ENCODE measurements at regions not wholly inside any gene's neighbourhood (a gene's known extent, or its start where the extent isn't known, plus 50 kb on each side); places are given as distances from the start of the nearest gene placed in this dataset.

- Histone ChIP-seq H3K27ac (no peak overlapping the region), H3K36me3 (no peaks in the 10 kb centered on the region), H3K27me3 (no peaks in the 10 kb centered on the region), H3K4me1 (no peaks in the 10 kb centered on the region), H3K9me3 (no peaks in the 10 kb centered on the region), H3K4me3 (no peak overlapping the region), H3K9ac (ENCODE audit: low read depth in 2 of 2, low read length in 2 of 2) (no peak overlapping the region)
- no peak for TF ChIP-seq CTCF (IDR thresholded peaks at IDR 0.05)
- intact Hi-C loops (cut with DNase I): no loop called here
- no peak for DNase-seq
Observed at GRCh38 chr16:76824221-76824620, 366.8 kb upstream of the MON1B start.

- Histone ChIP-seq H3K27ac (no peak overlapping the region), H3K9me3 (no peaks in the 10 kb centered on the region), H3K9ac (ENCODE audit: low read depth in 2 of 2, low read length in 2 of 2) (no peak overlapping the region), H3K36me3 (no peaks in the 10 kb centered on the region), H3K27me3 (no peaks in the 10 kb centered on the region), H3K4me3 (no peak overlapping the region), H3K4me1 (no peaks in the 10 kb centered on the region)
- intact Hi-C loops (cut with DNase I): no loop called here
- no peak for DNase-seq
- no peak for TF ChIP-seq CTCF (IDR thresholded peaks at IDR 0.05)
Observed at GRCh38 chr16:76824791-76825190, 366.2 kb upstream of the MON1B start.

GRCh38 chr16:76835339-76835738, 355.7 kb upstream of the MON1B start:
- no peak for TF ChIP-seq CTCF (IDR thresholded peaks at IDR 0.05)
- Histone ChIP-seq H3K9me3 (no peaks in the 10 kb centered on the region), H3K27me3 (no peaks in the 10 kb centered on the region), H3K36me3 (no peaks in the 10 kb centered on the region), H3K27ac (no peak overlapping the region), H3K4me1 (no peaks in the 10 kb centered on the region), H3K4me3 (no peak overlapping the region), H3K9ac (ENCODE audit: low read depth in 2 of 2, low read length in 2 of 2) (no peak overlapping the region)
- no peak for DNase-seq
- intact Hi-C loops (cut with DNase I): no loop called here

DNA sequence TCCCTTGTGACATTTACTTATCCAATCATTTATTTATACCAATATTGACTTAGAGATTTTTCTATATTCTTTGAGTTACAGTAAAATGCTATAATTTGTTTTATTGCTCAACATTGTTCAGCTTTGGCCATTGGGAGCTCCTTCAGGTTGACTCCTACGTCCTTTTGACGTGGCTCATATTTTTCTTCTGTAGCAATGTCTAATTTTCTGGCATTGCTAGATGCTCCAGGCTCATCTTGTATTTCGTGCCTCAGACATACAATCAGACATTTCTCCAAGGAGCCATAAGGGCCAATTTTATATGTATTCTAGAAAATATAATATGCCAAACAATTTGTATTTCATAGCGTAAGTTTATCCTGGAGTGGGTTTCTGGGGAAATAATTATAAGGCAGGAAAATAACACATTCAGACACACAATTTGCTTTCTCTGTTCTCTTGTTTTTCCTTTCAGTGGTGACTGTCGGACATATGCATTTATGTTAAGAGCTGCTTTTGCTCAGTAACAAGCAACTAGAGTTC, 355.1 kb upstream of the MON1B start:
- H3K9ac ChIP-seq (ENCODE audit: low read depth in 2 of 2, low read length in 2 of 2): no peak overlapping the region
- TF ChIP-seq CTCF (IDR thresholded peaks at IDR 0.05): no peak
- H3K27ac ChIP-seq: no peak overlapping the region
- no peaks in the 10 kb centered on the region for H3K9me3 ChIP-seq
- H3K27me3 ChIP-seq: no peaks in the 10 kb centered on the region
- DNase-seq: no peak
- no peaks in the 10 kb centered on the region for H3K4me1 ChIP-seq
- no peaks in the 10 kb centered on the region for H3K36me3 ChIP-seq
- intact Hi-C loops (cut with DNase I): no loop called here
- no peak overlapping the region for H3K4me3 ChIP-seq

DNA sequence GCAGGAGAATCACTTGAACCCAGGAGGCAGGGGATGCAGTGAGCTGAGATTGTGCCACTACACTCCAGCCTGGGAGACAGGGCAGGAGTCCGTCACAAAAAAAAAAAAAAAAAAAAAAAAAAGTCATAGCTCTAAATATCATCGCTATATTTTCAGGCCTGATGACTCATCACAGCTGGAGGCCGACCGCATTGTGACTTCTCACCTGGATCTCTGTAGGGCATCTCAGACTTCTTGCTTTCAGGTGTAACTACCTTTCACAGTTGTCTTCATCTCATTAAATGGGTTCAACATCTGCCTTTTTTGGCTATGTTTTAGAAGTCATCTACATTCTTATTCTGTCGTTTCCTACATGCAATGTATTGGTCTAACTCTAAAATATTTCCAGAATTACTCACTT, 353.1 kb upstream of the MON1B start:
- no peak for TF ChIP-seq CTCF (IDR thresholded peaks at IDR 0.05)
- DNase-seq: no peak
- Histone ChIP-seq H3K27ac (no peak overlapping the region), H3K4me3 (no peak overlapping the region), H3K27me3 (no peaks in the 10 kb centered on the region), H3K9me3 (no peaks in the 10 kb centered on the region), H3K4me1 (no peaks in the 10 kb centered on the region), H3K36me3 (no peaks in the 10 kb centered on the region), H3K9ac (ENCODE audit: low read depth in 2 of 2, low read length in 2 of 2) (no peak overlapping the region)
- intact Hi-C loops (cut with DNase I): no loop called here

DNA sequence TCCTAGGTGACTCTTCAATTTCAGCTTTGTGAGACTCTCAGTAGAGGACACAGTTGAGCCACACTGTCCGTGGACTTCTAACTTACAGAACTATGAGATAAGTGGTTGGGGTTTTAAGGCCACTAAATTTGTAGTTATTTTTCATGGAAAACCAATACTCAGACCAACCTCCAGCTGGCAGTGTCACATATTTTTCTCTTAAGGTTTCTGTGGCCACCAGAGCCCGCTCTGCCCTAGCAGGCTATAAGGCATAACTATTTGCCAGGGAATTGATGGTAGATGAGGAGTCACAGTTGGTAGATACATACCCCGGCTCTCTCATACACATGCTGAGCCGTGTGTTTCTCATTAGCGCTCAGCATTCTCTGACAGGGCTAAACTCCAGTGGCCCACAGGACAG, 336.8 kb upstream of the MON1B start:
- H3K27ac ChIP-seq: no peak overlapping the region
- no peaks in the 10 kb centered on the region for H3K4me1 ChIP-seq
- H3K27me3 ChIP-seq: no peaks in the 10 kb centered on the region
- H3K36me3 ChIP-seq: no peaks in the 10 kb centered on the region
- TF ChIP-seq CTCF (IDR thresholded peaks at IDR 0.05): no peak
- no peak overlapping the region for H3K4me3 ChIP-seq
- no peak overlapping the region for H3K9ac ChIP-seq (ENCODE audit: low read depth in 2 of 2, low read length in 2 of 2)
- intact Hi-C loops (cut with DNase I): no loop called here
- no peaks in the 10 kb centered on the region for H3K9me3 ChIP-seq
- no peak for DNase-seq

Measured in colonic mucosa (tissue), 4 donors.